ENCODE measurements at regions not wholly inside any gene's neighbourhood (a gene's known extent, or its start where the extent isn't known, plus 50 kb on each side); places are given as distances from the start of the nearest gene placed in this dataset.

DNA sequence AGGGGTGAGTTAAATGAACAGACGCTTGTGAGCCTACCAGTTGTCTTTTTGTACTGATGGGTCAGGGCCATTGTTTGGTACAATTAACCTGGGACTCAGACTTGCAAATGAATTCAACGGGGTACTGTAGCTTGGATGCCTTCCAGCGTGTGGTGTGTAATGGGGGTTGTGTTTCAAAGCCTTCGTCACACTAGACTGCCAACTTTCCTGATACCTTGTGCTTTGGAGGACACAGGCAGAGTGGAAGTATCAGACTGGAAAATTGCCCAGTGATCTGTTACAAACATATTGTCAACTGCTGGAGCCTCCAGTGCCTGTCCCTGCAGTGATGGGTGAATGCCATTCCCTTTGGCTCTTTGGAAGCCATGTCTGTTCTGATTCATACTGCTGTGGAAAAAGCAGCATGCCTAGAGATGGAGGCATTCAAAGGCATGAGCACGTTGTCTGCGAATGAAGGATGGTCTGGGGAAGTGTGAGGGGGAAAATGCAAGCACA lies 384.5 kb downstream of the LMX1A start:
- TF ChIP-seq CTCF (IDR thresholded peaks at IDR 0.05; ENCODE audit: low read depth, low read length, poor library complexity, severe bottlenecking) (no peak), EZH2phosphoT487 (IDR thresholded peaks at IDR 0.05; ENCODE audit: borderline replicate concordance, low read length) (no peak)
